T-helper 1 cell treated with Interleukin-12 subunit alpha and Interleukin-12 subunit beta and Interleukin-4 antibody, amounts not matched to agents 30 ng/mL and 1 ng/mL, for 36 hours (primary cell): ENCODE measurements at regions not wholly inside any gene's neighbourhood (a gene's known extent, or its start where the extent isn't known, plus 50 kb on each side); places are given as distances from the start of the nearest gene placed in this dataset.
"Not testable (repeated sequence)": the region's sequence is repeated elsewhere in the genome, so short reads cannot be mapped to it uniquely, and the experiment has no call there.

ENCODE experiments used
- intact Hi-C: fragments of 100-400 bp; cut with micrococcal nuclease; formaldehyde crosslinking; loops from one replicate; pipeline ENCODE4 v1.15.1; 2024

DNA sequence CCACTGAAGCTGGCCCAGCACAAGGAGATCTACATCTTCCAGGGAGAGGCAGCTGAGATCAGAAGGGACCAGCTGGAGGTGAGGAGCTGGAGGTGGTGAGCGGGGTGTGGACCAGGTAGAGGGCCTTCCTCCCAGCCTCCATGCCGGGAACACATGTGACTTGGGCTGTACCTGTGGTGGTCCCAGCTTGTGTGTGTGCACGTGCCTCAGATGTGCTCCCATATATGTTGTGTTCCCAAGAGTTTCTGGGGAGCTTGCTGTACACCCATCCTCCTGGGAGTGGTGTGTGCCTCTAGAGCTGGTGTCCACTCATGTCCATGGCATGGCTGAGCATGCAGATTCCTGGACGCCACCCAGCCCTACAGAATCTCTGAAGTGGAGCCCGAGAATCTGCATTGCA lies 183.7 kb upstream of the AKAP13 start:
- intact Hi-C loops, result not testable (repeated sequence)

DNA sequence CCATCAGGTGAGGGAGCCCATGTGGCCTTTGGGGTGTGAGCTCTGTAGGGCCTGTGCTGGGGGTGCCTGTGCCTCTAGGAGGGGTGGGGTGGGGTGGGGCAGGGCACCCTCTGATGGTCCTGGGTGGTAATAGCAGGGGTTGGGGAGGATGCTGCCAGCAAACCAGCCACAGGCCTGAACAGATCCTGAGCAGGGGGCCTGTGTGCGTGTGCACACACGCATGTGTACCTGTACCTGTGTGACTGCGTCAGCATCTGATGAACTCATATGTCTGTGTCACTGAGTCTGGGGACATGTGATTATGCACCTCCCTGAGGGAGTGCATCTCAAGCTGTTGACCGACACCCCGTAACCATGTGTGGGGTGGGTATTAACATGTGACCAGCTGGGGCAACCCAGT lies 182.8 kb upstream of the AKAP13 start:
- intact Hi-C loops, result not testable (repeated sequence)

DNA sequence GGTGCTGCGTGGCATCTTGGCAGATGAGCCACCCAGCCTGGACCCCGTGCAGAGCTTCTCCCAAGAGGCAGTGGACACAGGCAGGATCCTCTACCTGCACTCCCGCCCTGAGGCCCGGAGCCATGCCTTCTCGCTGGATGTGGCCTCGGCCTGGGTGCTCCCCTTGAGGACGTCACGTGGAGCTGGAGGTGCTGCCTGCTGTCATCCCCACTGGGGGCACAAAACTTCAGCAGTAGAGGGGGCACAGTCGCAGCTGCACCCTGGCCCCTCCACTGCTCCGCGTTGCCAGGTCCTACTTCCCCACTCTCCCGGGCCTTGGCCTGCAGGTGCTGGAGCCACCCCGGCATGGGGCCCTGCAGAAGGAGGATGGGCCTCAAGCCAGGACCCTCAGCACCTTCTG lies 182.0 kb upstream of the AKAP13 start:
- intact Hi-C loops, result not testable (repeated sequence)

DNA sequence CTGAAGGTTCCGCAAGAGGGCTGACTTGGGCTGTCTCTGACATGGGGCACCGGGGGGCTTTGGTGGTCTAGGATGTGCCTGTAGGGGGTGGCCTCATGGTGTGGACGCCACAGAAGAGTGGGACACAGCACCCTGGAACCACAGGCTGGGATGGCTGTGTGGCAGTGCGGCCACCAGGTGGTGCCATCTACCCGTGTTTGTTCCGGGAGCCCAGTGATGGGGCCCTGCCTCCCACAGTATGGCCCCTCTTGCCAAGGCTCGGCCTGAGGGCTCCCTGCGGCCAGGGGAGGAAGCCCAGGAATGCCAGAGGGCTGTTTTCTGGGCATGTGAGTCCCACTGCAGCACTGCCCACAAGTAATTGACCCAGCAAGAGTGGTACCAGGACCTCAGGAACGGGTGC lies 180.2 kb upstream of the AKAP13 start:
- intact Hi-C loops, result not testable (repeated sequence)

DNA sequence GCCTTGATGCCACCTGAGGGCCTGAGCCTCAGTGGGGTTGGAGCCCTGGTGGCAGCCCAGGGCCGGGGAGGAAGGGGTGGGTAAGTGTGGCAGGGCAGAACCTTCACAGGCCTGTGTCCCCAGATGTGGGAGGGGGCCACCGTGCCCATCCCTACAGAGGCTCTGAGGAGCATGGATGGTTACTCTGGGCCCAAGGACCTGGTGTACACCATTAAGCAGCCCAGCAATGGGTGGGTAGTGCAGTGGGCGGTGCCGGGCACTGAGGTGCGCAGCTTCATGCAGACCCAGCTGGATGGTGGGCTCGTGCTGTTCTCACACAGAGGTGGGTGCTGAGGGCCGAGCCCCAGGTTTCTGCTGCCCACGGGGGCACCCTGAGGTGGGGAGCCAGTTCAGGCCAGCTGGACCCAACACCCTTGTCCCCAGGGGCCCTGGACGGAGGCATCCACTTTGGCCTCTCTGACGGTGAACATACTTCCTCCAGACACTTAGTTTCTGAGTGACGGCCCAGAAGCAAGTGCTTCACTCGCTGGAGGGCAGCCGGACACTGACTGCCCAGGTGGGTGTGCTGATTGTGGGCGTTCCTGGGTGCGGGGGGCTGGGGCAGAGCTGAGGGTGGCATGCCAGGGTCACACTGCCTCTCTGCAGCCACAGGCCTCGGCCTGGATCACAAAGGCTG lies 179.1 kb upstream of the AKAP13 start:
- intact Hi-C loops, result not testable (repeated sequence)

DNA sequence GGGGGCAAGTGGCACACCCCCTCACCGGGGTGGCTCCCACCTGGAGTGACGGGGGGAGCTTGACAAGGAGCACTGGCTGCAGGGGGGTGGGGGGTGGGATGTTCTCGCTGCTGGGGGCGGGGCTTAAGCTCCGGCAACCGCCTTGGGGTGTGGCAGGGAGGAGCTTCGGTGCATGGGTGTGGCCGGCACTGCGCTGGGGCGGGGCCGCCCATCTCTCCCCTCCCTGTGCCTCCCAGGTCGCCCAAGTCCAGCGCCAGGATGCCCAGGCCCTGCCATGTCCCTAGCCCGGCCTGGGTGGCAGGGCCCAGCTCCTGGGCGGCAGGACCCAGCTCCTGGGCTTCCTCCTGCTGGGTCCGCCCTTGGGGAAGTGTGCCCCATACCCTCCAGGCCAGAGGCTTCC lies 175.9 kb upstream of the AKAP13 start:
- intact Hi-C loops, result not testable (repeated sequence)

DNA sequence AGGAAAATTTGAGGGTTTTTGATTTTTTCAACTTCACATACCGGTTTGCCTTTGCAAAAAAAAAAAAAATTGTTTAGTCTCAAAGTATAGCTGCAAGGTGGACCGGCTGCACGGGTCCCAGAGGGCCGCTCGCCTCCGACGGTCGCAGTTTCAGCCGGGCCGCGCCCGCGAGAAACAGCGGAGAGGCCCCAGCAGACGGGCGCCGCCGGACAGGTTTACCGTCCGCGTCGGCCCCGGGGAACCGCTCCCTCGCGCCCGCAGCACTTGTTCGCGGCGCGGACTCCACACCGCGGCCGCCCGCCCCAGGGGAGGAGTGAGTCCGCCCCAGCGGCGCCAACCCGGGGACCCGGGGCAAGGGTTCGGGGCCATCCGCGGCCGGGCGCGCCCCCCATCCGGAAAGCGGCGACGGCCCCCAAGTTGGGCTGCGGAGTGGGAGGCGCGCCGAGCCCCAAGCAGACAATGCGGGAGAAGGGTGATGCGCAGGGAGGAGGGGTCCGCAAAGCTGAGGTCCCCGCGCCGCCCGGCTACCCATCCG lies 146.5 kb upstream of the AKAP13 start:
- intact Hi-C loops, result not testable (repeated sequence)

DNA sequence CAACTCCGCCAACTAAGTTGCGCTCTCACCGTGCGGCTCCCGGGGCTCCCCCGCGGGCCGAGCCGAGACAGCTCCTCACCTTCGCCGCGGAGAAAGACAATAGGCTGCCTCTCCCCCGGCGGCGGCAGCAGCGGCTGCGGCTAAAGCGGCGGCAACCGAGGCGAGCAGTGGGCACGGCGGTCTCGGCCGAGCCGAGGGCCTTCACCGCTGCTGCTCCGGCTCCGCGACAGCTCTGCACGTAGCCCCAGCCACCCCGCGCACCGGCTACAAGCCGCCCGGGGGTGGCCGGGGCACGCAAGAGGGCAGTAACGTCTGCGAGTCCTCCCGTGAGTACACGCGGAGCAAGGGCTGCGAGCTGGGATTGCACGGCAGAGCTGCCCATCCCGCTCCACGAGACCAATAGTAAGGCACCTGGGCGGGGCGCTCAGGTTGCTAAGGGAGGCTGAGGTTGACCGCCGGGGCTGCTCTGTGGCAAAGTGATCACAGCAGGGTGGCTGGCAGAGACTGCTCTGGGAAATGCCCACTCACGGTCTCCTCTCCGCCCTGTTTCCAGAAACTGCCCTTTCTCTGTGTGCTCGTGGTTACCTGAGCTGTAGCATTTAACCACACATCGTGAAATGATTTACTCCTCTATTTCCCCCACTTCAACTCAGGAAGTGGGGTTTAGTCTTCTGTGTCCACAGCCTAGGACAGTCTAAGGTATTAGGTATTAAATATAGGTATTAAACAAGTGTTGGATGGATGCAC lies 145.8 kb upstream of the AKAP13 start:
- intact Hi-C loops, result not testable (repeated sequence)

DNA sequence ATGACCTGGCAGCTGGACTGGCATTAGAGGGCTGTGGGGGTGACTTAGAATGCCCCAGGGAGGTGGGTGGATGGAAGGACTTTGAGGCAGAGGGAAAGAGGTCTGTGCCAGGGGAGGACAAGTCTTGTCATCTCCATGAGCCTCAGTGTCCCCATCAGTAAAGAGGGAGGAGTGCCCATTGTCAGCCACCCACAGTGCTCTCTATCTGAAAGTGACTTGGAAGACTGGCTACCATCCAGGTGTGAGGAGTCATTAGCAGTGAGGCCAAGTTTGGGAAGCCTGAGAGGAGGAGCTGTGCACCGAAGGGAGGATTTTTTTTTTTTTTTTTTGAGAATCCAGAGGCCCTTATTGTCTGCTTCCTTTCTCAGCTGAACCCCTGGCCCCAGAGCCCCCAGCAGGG lies 136.3 kb upstream of the AKAP13 start:
- intact Hi-C loops, result not testable (repeated sequence)

DNA sequence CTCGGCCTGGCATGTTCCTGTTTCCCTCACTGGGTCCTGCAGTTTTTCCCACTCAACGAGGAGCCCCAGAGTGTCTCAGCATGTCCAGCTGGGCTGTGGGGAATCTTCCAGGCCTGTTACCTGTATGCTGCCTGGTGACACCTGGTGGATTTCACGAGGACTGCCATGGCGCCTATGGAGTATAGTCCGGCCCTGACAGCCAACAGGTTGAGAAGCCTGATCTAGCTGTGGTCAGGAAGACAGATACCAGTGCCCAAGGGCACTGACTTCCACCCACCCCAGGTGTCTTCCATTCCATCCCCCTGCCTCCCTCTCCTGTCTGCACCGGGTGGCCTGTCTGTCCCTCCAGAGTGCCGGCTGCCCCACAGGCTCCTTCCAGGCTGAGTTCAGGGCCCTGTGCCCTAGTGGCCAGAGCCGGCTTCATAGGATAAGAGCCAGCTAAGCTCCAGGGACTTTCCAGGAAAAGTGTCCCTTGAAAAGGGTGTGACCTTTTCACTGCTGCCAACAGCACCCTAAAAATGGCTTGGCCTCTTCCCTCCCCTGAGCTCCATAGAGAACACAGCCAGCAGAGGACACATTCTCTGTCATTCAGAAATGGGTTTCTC lies 129.4 kb upstream of the AKAP13 start:
- intact Hi-C loops, result not testable (repeated sequence)

DNA sequence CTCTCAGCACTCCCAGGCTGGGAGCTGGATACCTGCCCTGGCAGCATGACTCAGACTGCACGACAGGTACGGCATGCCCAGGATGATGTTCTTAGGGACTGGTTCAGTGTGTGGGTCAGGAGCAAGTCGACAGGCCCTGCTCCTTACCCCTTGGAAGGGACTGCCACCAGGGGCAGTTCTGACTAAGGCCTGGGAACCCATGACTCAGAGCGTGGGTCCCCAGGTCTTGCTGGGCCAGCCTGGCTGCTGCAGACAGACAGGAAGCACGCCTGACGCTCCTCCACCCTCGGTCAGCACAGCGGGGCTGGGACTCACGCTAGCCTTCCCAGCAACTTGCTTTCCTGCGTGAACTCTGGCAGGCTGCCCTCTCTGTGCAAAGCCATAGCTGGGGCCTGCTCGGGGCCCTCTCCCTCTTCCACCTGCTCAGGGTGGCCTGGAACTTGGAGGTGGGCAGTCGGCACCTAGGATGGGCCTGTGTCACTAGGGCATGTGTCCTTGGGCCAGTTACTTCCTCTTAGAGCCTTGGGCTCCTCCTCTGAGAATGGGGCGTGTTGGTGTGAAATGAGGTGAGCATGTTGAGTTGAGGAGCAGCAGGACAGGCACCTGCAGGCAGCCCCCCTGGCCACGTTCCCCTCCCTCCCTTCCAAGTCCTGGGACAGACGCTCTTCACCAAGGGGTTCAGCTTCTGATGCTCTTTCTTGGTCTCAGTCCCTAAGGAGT lies 127.0 kb upstream of the AKAP13 start:
- intact Hi-C loops, result not testable (repeated sequence)

DNA sequence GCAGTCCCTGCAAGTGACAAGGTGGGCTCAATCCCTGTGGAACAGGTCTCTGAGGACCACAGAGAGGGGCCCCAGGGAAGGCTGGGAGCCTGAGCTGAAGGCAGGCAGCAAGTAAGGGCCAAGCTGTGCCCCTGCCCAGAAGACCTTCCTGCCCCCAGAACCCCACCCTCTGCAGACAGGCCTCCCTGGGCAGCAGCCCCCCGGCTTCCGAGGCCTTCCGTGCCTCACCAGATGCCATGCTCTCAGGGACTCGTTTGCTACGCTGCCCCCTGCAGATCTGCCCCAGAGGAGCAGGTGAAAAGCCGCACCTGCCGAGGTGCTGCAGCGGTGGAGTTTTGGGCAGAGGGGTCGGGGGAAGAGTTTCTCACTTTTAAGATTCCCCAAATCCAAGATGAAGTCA lies 125.4 kb upstream of the AKAP13 start:
- intact Hi-C loops, result not testable (repeated sequence)

DNA sequence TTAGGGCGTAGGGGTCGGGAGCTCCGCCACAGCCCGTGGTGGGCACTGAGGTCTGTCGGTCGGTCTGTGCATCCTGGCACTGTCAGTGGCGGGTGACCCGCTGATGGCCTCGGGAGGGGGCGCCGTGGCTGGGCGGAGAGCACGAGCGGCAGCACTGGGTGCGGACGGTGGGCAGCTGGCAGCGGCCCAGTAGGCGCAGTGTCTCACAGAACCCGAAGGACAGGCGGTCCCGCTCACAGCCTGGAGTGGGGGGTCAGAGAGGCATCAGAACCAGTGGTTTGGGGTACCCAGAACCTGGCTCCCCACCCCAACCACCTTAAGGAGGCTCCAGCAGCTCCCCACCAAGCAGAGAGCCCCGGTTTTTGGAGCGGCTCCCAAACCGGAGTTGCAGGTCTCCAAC lies 124.9 kb upstream of the AKAP13 start:
- intact Hi-C loops, result not testable (repeated sequence)

DNA sequence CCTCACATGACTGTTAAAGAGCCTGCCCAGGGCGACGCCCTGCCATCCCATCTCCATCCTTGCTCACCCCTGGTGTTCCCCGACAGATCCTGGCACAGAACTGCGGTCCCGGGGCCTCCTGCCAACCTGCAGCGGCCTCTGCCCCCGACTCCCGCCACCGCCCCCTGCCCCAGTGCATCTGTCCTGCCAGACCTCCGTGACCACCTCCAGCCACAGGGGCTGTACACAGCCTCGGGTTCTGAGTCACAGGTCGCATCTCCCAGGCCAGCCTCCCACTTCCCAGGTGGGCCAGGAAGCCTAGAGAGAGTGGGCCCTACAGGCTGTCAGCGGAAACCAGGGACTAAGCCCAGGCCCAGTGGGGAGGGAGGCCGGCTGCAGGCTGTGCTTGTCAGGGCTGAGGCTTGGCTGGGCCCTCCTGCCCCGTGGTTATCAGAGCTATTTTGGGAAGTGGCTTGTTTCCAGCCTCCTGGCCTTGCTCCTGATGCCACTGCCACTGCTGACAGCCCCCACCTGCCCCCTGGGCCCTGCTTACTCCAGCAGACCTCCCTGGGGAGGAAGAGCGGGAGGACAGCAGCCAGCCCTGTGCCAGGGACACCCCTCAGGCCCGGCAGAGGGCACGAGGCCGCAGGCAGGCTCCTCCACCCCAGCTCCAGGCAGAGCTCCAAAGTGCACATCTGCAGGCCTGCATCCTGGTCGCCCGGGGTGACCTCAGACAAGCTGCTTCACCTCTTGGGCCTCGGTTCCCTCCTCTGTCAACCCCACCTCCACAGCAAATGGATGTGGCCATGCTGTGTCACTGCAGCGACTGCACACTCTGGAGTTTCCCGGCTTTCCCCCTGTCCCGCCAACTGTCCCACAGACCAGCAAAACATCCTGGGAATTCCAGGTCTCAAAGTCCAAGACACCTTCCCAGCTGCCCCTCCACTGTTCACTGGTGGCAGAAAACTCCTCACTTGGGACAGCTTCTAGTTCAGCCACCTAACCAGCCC lies 124.1 kb upstream of the AKAP13 start:
- intact Hi-C loops, result not testable (repeated sequence)

DNA sequence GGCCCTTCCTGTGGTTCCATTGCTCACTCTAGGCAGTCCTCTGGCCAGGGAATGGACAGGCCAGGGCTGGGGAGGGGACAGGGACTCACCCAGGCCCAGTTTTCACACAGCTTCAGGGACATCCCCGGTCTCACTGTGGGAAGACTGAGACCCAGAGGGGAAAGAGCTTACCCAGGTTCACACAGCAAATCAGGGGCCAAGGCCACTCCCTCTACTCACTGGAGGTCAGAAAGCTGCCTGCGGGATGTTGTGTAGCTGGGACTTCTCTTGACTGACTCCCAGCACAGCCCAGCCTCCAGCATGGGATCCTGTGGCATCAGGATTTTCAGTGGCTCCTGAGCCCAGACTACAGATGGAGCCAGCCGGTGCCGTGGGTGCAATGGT lies 122.3 kb upstream of the AKAP13 start:
- intact Hi-C loops, result not testable (repeated sequence)

DNA sequence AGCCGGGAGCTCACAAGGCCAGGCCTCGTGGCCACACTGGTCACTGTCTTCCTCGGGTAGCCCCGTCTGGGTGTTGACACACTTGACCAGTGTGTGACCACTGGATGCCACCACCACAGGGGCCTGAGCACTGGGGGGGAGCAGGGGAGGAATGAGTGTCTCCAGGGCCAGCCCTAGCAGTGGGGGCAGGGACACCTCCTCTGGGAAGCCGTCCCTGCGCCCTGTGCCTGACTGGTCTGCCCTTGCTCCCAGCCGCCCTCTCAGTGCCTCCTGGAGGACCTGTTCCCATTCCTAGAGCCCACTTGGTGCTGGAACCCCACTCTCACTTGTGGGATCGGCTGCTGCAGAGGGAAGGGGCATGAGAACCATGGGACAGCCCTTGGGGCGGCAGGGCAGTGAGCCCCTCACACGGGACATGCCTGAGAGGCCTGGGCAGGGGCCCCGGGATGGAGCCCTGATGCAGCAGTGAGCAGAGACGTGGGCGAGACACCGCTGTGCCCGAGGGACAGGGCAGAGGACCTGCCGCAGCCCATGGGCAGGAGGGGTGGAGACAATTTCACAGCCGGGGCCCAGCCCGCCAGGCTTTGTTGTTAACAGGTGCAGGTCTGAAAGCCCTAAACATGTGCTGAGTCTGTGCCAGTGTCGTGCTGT lies 121.7 kb upstream of the AKAP13 start:
- intact Hi-C loops, result not testable (repeated sequence)

DNA sequence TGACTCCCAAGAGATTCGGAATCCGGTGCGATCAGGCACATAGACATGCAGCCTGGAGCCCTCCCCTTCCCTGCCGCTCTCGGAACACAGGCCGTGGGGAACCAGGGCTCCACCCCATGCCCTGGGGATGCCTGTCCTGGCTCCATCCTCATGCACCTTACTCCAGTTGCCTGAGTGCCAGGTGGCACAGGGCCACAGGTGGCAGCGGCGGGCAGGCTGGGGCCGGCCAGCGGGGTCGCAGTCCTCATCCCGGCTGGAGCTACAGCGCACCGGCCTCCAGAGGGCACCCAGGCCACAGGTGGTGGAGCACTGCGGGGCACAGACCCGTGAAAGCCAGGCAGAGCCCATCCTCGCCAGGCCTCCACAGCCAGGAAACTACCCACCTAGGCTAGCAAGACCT lies 119.9 kb upstream of the AKAP13 start:
- intact Hi-C loops, result not testable (repeated sequence)

DNA sequence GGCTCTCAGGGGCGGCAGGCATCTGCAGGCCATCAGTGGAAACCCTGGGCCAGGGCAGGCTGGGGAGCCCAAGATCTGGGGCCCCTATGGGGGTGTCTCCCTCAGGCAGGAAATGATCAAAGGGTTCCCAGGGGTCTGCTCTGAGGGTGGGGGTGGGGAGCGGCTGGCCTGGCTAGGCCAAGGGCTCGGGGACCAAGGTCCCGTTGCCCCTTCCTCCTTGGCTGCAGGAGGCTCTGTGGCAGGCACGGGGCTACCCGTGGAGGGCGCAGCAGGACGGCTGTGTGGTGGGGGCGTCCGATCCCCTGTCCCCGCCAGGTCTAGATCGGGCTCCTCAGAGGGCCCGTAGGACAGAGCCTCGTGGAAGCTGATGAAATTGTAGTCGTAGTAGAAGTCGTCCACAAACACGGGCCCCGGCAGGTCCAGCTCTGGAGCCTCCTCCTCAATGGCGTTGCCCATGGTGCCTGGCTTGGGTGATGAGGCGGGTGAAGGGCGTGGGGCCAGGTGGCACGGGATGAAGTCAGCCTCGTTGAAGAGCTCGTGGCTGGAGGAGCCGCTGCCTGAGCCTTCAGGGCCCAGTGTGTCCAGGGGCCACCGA lies 117.8 kb upstream of the AKAP13 start:
- intact Hi-C loops, result not testable (repeated sequence)

DNA sequence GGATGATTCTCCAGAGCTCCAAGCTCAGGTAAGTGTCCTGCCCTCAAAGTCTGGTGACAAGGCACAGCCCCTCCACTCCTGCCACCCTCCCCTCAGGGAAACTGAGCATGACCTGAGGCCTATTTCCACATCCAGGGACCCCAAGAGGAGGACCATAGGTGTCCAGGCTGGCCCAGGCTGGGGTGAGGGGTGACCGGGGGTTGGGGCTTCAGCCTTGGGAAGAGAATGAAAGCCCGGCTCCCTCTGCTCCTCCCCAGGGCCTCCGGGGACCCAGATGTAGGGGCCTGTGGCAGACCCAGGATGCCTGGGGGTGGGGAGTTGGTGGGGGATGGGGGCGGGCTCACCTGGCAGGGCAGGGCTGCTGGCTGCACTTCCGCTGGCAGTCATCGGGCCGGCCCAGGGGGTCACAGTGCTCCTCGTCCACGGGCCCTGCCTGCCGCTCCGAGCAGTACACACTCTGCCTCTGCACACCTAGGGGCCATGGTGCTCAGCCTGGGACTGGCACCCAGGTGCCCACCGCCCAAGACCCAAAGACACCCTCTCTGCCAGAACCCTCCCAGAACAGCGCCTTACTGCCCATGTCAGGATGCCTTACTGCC lies 116.5 kb upstream of the AKAP13 start:
- intact Hi-C loops, result not testable (repeated sequence)
